DMS53 (cell line): ENCODE measurements at regions not wholly inside any gene's neighbourhood (a gene's known extent, or its start where the extent isn't known, plus 50 kb on each side); places are given as distances from the start of the nearest gene placed in this dataset.

Experiments
- DNase-seq: peaks from one replicate; lab custom pipeline; 2025; lab: John Stamatoyannopoulos, UW

- DNase-seq: peak; percentile 22
Measured at GRCh38 chr3:135865085-135865484, 100.4 kb upstream of the PPP2R3A start.

DNA sequence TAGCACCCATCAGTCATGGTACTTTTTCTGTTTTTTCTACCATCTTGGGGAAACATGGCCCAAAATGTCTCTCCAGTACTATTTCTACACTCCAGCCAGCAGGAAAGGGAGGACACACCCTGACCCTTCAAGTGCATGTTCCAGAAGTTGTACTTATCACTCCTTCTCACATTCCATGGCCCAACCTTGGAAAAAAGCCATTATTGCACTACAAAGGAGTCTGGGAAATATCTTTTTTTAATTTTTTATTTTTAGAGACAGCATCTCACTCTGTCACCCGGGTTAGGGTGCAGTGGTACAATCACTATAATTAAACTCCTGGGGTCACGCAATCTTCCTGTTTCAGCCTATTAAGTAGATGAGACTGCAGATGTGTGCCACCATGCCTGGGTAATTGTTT is 100.0 kb upstream of the PPP2R3A start:
- DNase-seq: no peak

DNA sequence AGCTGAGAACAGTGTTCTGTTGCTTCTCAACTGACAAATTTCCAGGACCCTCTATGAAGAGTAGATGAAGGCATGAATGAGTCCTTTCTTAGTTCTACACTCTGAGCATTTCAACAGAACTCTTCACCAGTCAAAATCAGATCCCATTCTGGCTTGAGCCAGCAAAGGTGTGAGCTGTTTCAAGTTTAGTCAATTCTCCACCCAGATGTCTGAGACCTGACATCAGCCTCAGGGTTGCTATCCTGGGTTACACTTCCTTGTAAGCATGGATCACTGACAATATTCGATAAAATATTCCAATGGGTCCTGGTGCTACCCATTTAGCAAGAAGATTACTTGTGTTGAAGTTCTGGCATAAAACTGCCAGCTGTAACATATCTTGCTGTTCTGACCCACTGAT is 97.6 kb upstream of the PPP2R3A start:
- no peak for DNase-seq

- peak; percentile 1 for DNase-seq
Measured at GRCh38 chr3:135868801-135869200, 96.7 kb upstream of the PPP2R3A start.

DNA sequence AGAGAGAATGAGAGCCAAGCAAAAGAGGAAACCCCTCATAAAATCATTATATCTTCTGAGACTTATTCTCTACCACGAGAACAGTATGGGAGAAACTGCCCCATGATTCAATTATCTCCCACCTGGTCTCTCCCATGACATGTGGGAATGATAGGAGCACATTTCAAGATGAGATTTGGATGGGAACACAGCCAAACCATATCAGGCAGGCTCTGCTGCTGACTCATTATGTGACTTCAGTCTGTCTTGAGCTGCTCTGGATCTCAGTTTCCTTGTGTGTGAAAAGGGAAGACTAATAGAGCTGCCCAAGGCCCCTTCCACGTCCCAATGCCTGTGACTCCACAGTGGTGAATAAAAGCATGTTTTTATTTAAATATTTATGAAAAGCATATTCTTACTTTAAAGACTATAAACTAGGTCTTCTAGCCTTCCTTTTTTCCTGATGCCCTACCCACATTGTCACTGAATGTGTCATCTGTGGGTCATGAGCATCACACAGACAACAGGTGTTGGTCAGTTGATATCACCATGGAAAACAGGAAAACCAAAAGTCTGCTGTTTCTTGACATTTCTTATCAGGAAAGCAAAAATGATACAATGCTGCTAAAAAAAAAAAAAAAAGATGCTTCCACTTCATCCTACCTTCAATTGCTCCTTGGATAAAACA is 96.0 kb upstream of the PPP2R3A start:
- peak; percentile 2 for DNase-seq

- no peak for DNase-seq
Measured at GRCh38 chr3:135871311-135871710, 94.2 kb upstream of the PPP2R3A start.

DNA sequence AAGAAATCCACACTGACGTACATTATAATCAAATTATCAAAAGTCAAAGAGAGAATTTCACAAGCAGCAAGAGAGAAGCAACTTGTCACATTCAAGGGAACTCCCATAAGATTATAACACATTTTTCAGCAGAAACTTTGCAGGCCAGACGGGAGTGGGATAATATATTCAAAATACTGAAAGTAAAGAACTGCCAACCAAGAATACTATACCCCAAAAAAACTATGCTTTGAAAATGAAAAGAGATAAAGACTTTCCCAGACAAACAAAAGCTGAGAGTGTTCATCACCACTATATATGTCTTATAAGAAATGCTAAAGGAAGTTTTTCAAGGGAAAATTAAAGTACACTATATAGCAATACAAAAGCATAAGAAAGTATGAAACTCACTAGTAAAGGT is 91.5 kb upstream of the PPP2R3A start:
- no peak for DNase-seq

DNA sequence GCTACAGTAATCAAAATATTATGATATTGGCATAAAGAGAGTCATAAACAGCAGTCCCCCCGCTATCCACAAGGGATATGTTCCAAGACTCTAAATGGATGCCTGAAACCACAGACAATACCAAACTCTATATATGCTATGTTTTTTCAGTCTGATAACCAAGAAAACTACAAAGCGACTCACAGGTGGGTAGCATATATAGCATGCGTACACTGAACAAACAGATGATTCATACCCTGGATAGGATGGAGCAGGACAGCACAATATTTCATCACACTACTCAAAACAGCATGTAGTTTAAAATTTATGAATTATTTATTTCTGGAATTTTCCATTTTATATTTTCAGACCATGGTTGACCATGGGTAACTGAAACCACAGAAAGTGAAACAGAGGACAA is 87.0 kb upstream of the PPP2R3A start:
- DNase-seq: peak; percentile 34

DNA sequence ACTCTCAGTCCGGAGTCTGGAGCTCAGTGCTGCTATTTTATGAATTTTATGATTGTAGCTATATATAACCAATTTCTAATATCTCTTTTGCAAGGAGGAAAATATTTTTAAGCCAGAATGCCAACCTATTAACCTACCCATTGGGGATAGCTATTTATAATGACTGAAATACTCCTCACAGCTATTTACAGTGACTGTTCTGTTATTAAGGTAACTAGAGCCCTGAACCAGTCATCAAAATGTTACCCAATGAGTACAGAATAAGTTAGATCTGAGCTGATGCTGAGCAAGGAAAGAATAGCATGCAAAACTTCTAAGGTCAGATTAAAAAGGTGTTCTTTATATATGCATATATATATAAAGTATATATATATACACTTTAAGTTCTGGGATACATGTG is 79.6 kb upstream of the PPP2R3A start:
- no peak for DNase-seq

GRCh38 chr3:135887220-135887619 is 78.3 kb upstream of the PPP2R3A start:
- DNase-seq: peak; percentile 2

GRCh38 chr3:135889443-135889842 is 76.1 kb upstream of the PPP2R3A start:
- DNase-seq: no peak

DNA sequence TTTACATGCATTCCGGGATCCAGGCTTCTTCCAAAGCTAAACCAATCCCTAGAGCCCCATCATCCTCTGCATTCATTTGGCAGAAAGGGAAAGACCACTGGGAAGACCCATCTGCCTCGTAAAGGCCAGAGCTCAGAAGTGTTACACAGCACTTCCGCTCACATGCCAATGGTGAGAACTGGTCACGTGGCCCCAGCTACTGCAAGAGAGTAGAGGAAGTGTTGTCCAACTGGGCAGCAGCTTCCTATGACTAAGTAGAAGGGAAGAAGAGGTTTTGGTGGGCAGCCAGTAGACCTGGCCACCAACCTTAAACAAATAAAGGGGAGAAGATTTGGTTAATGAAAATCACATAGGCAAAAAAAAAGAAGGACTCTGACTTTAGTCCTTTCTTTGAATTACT is 74.4 kb upstream of the PPP2R3A start:
- no peak for DNase-seq

DNA sequence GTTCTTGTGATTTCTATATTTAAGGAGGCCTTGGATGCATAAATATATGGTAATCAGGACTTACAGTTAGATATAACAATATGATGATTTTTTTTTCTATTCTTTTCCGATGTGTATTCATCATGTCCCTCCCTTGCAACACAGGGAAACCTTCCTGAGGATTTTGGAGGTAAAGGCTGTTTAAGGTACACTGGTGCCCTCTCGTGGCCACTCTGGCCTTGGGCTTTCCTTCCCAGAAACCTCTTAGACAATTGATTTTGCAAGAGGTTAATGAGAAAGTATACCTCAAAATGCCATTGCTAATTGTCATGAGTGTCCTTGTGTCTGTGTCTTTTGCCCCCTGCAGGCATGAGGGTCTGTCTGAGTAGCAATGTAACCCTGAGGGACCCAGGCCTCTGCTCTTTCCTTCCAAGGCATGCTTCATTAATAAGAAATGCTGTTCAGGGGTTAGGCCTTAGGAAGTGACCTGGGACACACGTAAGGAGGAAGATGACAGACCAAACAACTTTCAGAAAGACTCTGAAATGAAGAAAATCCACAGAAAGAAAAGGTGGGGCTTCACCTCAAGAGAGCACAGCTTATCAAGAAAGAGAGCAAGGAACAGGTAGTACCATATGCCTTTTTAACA is 70.3 kb upstream of the PPP2R3A start:
- peak; percentile 81 for DNase-seq

- DNase-seq: no peak
Measured at GRCh38 chr3:135895734-135896121, 69.8 kb upstream of the PPP2R3A start.

DNA sequence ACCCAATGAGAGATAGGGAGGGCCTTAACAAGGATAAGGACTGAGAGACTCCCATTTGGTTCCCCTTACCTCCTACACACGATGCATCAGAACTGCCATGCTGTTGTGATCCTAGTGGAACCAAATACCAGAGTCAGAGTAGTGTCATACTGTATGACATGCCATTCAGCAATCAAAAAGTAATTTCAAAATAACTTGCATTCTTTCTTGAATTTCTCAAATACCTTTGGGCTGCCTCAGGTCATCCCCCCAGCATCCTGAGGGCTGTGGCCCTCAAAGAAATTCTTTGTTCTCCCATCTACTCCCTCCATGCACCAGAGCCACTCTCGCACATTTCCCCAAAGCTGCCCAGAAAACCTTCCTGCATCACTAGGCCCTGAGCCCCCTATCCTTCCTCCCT is 68.9 kb upstream of the PPP2R3A start:
- DNase-seq: no peak

DNA sequence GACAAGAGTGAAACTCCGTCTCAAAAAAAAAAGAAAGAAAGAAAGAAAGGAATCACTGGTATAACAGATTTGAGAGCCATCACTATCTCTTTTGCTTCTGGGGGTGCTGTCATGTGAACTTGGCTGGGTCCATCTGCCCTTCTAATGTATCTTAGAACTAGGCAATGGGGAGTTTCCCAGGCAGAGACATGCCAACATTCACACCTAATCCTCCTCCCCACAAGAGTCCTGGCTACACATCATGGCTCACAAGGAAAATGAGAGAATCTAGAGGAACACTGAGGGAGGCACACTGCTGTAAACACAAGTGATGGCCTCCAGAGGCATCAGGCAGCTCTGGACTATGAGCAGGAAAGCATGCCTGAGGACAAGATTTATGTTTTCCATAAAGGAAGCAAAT is 67.8 kb upstream of the PPP2R3A start:
- DNase-seq: no peak

GRCh38 chr3:135898774-135899173 is 66.8 kb upstream of the PPP2R3A start:
- no peak for DNase-seq

DNA sequence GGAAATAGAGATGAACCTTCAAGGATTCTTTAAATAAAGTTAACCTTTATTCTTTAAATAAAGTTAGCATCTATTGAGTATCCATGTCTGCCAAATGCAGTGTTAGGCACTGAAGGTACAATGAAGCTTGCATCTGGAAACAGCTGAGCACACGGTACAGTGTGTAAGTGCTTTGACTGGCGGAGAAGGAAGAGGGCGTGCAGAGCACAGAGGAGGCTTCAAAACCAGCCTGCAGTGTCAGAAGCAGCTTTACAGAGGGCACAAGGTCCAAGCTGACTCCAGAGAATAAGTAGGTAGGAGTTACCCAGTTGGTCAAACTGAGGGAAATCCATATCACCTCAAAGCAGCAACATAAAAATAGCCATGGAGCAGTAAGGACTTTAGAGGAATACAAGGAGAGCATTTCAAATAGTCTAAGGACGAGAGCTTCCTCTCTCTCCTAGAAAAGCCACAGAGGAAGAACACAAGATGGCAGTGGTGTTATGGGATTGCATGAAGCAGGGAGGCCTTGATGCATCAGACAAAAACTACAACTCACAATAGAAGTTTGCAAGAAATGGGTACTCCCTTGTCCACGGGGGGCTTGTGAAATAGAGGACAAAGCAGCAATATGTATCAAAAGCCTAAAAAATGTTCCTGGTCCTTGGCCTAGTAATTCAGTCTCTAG is 60.3 kb upstream of the PPP2R3A start:
- DNase-seq: peak; percentile 25

GRCh38 chr3:135907422-135908165 is 57.9 kb upstream of the PPP2R3A start:
- peak; percentile 49 for DNase-seq

DNA sequence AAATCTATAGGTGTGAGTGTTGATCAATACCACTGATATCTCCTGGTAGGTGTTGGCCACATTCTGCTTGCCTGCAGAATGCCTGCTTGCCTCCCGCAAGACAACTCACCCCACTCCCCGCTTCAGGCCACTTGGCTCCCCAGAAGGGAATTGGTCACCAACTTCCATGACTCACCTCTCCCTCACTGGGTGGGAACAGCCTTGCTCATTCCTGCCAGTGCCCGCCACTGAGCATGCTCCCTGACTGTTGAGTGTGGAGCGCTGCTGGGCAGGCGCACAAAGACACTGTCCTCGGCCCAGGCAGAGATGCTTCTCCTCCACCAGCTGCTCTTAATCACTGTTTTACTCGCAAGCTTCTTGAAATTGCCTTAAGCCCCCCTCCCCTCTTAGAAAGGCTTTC is 57.3 kb upstream of the PPP2R3A start:
- peak; percentile 27 for DNase-seq

GRCh38 chr3:135908737-135909136 is 56.8 kb upstream of the PPP2R3A start:
- no peak for DNase-seq

DNA sequence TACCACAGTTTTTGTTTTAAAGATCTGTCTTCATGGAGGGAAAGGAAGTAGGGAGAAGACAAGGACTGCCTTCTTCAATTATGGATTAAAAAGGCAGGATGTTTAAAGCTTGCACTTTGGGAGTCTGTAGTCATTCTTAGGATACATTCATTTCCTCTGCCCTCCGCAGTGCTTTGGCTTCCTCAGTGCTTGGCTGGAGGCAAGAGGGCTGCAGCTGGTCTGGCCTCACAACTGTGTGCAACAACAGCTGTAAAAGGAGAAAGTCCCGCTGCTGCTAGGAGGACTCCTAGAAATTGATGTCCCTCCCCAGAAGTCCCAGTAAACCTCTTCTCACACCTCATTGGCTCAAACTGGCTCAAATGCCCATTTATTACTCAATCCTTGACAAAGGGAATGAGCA is 54.4 kb upstream of the PPP2R3A start:
- DNase-seq: no peak

DNA sequence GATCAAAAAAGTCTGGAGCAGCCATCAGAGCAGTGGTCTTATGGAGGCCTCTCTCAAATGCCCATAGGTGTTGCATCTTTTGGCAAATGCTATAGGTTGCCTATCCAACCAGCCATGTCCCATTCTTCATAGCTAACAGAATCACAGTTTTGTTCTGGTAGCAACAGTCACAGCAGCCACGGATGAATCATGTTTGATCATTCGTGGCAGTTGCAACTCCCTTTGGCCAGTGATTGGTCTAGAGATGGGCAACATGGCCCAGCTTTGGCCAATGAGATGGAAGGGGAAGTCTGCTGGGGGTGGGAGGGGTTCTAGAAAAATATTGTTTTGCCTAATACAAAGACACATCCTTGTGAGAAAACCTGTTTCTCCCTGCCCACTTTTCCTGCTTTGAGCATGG is 50.3 kb upstream of the PPP2R3A start:
- DNase-seq: no peak
